ENCODE measurements at regions not wholly inside any gene's neighbourhood (a gene's known extent, or its start where the extent isn't known, plus 50 kb on each side); places are given as distances from the start of the nearest gene placed in this dataset.
A peak's percentile ranks its signal among the peaks of the same experiment; 100 is the strongest.
"Not testable (repeated sequence)": the region's sequence is repeated elsewhere in the genome, so short reads cannot be mapped to it uniquely, and the experiment has no call there.

DNA sequence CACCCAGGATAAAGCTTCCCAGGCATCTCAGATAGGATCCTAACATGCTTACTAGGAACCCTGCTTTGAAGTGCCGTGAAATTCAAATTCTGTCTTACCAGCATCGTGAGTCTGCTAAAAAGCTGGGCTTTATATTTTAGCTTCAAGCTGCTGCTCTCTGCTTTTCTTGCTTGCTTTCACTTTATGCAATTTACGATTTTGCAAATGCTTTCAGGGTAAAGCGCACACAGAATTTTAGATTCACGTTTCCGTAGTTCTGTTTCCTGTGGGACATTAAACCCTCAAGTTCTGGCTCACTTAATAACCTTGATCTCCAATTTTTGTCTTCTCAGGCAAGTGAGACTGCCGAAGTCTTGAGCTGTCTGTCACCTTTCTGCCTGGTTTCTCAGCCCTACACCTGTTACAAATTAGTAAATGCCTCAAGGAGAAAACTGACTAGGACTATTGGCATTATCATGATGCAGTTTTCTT, 170.5 kb upstream of the TGFBR2 start:
- DNase-seq, result no peak

DNA sequence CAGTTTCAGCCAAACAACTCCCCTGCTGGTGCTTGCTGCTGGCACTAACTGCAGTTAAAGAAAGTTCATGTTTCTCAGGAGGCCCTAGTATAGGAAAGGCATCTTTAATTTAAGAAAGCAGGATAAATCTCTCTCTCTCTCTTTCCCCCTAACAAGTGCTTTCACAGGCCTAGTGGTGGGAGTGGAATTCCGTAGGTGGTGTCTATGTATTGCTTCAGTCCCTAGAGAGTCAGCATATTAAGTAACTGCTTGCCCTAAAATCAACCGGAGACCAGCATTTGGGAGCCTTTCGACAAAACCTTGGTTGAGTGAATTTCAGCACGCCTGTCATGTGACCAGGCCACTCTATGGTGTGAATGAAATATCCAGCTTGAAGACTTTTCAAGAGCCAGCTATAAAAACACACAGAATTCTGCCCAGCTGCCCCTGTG, 169.2 kb upstream of the TGFBR2 start:
- peak in 2 of 58 donors; percentile 2 to 3 for DNase-seq

DNA sequence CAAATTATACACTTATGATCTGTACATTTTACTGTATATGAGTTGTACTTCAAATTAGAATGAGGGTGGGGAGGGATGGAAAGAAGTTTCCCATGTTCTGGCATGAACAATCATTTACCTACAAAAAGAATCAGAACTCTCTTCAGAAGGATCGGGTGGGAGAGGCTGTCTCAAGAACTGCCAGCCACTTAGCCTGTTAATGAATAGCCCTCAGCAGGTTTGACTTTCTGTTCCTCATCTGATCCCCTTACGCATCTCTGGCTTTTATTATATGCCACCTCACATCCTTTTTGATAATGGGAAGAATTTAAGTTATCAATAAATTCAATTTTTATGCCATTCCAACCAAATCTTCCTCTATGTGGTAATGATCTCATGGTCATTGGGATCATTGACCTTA, 168.3 kb upstream of the TGFBR2 start:
- no peak for DNase-seq

DNA sequence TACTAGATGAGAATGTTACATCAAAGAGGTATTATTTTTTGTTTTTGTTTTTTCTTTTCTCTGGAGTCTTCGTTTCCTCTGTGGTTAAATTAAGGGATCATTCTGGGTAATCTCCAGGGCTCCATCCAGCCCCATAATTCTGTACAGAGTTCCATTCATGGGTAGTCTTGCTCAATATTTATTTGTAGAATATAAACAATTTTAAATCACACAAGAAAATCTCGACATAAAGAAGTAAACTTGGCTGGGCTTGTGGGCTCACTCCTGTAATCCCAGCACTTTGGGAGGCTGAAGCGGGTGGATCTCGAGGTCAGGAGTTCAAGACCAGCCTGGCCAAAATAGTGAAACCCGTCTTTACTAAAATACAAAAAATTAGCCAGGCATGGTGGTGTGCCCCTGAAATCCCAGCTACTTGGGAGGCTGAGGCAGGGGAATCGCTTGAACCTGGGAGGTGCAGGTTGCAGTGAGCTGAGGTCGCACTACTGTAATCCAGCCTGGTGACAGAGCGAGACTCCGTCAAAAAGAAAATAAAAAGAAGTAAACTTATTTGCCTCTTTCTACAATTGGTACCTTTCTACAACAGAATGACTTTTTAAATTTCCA, 166.8 kb upstream of the TGFBR2 start:
- DNase-seq, result no peak

DNA sequence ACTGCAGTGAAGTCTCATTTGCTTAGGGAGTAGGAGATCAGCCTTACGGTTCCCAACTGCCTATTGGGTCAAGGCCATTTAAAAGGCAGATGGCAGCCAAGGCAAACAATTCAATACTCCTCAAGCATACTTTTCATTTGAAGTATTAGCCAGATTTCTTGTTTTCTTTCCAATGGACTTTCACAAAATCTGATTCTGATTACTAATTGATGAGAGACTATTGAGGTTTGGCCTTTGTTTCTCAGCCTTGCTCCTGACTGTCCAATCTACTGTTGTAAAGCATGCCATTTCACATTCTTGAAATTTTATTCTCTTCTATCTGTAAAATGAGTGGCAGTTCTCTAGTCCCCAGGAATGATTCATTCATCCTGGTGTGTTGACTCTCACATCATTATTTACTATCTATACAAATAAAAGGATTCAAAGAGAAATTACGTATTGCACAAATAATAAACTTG, 166.2 kb upstream of the TGFBR2 start:
- no peak for DNase-seq

DNA sequence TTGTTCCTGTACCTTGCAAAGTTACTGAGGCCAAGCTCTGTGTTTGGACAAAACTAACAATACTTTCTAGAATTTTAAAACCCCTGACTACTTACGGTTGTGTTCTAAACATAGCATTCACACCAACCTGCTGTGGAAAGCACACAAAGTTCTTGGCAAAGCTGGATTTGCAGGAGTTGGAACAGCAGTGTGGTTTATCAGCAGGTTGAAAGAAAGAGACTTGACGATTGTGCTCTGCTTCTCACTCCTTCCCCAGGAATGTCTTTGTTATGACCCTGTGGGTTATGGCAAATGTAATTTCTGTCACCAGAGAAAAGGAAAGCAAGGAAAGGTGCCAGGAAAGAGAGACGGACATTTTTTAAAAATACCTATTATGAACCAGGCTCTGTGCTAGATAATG, 165.5 kb upstream of the TGFBR2 start:
- DNase-seq, result no peak

DNA sequence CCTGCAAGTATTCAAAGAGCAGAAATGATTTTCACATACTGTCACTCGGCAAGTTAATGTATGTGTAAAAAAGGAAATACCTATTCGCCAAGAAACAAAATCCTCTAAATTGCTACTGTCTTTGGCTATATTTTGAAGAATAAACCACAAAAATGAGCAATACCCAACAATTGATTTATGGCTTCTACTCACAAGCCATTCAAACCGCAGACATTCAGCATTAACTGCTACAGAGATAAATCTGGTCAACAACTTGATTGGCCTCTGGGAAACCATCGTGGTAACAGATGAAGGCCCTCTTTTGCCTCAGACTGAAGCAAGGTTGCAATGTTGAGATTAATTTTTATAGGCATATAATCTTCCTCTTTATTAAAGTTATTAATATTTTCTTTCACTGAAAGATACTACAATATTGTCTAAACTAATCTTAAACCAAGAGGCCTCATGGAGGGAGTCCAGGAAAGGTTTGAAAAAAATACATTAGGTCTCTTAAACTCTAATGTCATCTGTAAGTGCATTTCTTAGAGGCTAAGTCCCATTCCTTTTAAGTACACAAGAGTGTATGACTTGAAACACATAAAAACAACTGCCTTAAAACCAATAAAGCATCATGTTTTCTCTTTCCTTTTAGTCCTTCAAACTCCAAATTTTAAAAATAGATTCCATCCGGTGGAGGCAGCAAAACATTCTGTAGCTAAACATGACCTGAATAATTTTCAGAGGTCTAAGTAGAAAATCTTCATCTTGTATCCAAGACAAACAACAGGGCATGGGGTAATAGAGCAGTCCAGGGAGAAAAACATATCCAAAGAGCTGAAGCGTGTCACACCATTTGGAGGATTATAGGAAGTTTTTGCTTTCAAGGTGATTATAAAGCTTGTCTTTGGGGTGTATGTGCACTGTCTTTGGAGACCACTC, 162.4 kb upstream of the TGFBR2 start:
- DNase-seq, result no peak

DNA sequence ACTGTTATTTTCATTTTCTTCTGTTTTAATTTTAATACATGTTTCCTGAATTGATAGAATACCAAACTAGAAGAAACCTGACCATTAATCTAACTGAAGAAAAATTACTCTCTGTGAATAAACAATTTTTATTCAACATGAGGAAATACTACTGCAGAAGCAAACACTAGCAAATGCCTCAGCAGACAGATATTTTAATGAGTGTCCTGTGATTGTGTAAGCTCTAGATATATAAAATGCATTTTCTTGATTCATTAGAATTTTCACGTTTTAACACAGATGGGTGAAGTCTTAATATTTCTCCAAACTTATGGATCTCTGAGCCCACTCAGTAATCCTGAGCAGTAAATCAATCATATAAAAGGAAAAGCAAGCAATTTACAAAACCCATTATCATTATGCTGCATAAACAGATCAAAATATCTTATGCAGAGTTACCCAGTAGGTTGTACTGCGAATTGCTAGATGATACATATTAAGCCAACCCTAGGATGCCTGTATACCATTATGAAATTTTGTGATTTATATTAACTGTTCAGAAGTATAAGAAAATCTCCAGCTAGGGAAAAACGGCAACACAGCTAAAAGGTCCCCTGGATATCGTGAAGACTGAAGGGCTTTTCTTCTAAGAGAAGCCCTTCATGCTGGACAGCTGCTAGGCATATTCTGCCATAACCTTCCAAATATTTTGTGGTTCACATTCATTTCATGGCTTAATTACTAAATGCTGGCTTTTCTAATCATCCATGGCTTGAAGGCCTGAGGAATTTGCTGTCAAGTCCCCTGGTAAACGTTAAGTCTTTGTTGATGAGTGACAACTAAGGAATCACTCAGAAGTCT, 157.7 kb upstream of the TGFBR2 start:
- no peak for DNase-seq

DNA sequence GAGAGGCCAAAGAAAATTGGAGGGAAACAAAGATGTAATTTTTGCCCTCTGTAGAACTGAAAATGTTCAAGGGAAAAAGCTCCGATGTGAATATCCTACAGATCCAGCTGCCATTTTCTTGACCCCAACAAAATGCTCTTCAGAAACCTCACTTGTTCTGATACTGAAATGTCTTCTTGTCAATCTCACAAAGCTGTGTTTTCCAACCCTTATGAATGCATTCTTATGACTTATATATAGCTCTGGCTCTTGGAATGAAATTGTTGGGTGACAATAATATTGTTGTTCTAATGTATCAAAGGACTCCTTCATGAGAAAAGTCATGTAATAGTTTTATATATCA, 157.1 kb upstream of the TGFBR2 start:
- DNase-seq, result no peak

DNA sequence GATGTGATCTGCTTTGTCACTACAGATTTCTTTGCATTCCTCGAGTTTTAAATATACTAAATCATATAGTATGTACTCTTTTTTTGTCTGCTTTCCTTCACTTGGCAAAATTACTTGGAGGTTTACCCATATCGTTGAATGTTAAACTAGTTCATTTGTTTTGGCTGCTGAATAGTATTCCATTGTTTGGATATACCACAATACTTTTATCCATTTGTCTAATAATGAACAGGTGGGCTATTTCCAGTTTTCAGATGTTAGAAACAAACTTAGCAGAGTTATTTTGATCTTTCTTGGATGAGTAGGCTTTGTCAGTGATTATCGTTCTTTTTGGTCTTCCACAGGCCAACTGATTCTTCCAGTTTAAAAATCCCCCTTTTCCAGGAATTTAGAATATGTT, 154.0 kb upstream of the TGFBR2 start:
- DNase-seq, result no peak

DNA sequence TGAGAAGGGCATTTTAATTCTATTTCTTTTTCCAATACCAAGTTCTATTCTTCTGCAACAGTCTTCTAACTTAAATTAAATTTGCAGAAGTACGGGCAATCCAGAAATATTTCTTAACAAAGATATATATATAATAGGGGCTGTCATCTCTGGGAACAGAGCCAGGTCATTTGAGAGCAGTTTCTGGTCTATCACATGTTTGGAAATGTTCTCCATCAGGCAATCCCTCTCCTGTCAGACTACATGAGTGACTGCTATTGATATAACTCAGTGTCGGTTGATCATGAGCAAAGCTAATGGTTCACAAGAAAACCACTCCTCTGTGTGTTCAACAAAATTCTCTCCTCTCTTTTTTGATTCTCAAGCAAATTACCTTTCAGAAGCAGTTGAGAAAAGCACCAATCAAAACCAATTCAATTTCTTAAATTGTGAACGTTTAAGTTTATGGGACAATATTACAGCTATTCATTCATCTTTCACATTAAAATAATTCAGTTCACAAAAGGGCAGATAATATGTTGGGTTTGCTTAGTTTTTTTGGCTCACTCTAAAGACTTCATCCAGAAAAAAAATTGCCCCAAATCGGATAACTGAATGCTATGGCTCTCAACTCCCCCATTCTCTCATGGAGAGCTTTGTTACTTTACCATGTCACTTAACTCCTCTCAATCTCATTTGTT, 152.9 kb upstream of the TGFBR2 start:
- no peak for DNase-seq

DNA sequence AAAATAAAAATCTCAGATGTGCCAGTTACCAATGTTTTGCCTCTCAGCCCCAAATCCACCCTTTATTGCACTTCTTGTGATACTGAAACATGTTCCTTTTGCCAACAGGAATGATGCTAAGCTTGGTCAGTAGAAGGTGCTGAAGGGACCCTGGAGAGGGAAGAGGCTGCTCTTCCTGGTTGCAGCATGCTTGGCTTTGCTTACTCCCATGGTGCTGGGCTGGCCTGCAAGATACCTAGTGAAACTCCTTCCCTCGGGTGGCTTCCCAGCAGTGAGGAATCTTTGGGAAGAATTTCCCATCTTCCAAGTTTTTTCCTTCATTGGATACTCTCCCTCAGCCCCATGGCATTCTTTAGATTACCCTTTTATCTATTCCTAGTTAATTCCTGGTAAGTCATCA, 151.8 kb upstream of the TGFBR2 start:
- no peak for DNase-seq

DNA sequence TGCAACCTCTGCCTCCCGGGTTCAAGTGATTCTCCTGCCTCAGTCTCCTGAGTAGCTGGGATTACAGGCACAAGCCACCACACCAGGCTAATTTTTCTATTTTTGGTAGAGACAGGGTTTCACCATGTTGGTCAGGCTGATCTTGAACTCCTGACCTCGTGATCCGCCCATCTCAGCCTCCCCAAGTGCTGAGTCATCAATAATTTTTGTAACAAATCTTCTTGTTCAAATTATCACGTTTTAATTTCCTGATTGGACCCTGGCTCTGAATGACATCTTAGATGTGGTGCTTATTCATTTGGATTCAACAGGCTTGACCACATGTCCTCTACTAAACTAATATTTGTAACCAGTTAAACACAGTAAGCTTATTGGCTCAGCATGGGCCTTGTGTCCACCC, 151.3 kb upstream of the TGFBR2 start:
- DNase-seq, result not testable (repeated sequence)

DNA sequence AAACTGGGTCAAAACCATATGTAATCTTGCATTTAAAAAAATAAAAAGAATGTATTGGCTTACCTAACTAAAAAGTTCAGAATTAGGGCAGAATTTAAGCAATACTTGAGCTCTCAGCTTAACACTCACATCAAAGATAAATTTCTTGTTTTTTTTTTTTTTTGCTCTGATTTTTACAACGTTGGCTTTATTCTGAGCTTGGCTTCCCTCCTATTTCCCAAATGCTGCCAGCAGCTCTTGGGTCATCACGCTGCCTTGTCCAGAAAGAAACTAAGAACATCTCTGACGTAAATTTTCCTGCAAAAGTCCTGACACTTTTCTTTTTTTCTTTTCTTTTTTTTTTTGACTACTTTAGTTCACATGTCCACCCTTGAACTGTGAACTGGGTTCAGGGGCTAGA, 150.6 kb upstream of the TGFBR2 start:
- no peak for DNase-seq

DNA sequence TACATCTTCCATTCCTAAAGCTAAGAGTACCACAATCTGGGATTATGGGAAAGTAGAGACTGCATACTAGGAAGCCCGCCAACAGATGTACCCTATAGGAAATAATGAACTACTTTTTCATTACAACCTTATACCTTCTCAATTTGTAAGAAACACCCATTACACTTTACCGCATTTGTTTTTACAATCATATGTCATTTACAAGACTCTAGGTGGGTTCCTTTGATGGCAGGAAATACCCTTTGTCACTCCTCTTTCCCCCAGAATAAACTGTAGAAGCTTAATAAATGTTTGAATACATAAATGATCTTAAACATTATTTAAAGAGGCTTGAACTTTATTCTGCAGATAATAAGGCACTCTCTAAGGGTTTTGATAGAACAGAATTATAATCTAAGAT, 150.1 kb upstream of the TGFBR2 start:
- DNase-seq, result no peak

DNA sequence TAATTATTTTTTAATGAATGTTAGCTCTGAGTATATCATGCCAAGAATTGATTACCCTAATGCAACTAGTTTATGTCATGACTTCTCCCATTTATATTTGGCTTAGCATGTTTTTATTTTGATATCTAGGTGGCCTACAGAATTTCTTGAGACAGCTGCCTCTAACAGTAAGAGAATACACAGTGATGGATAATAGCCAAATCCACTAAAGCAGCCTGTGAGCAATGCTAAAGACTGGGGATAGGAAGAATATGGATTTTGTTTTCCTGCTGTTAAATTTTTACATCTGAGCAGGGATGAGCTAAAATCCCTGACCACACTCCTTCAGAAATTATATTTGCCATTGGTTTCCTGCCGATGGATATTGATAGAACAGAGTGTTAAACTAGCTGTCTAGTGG, 149.3 kb upstream of the TGFBR2 start:
- no peak for DNase-seq

DNA sequence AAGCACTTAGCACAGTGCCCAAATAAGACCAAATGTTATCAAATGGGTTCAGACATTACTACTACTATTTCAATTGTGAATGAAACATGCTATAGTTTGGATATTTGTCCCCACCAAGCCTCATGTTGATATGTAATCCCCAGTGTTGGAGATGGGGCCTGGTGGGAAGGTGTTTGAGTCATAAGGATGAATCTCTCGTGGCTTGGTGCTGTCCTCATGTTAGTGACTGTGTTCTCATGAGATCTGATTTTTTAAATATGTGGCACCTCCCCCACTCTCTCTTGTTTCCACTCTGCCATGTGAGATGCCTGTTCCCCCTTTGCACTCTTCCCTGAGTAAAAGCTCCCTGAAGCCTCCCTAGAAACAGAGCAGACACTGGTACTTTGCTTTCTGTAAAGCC, 148.7 kb upstream of the TGFBR2 start:
- no peak for DNase-seq

DNA sequence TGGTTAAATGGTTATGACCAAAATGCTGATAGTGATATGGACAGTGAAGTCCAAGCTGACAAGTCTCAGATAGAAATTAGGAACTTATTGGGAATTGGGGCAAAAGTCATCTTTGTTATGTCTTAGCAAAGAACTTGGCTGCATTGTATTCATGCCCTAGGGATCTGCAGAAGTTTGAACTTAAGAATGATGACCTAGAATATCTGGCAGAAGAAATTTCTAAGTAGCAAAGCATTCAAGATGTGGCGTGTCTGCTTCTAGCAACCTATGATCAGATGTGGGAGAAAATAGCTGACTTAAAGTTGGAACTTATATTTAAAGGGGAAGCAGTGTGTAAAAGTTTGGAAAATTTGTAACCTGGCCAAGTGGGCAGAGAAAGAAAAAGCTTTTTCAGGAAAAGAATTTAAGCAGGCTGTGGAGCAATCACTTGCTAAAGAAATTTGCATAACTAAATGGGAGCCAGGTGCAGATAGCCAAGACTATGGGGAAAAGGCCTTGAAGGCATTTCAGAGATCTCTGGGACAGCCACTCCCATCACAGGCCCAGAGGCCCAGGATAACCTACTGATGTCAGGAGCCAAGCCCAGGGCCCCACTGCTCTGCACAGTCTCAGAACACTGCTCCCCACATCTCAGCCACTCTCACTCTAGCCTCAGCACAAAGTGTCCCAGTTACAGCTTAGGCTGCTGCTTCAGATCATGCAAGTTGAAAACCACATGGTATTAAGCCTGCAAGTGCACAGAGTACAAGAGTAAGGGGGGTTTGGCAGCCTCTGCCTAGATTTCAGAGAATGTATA, 147.8 kb upstream of the TGFBR2 start:
- DNase-seq, result no peak

DNA sequence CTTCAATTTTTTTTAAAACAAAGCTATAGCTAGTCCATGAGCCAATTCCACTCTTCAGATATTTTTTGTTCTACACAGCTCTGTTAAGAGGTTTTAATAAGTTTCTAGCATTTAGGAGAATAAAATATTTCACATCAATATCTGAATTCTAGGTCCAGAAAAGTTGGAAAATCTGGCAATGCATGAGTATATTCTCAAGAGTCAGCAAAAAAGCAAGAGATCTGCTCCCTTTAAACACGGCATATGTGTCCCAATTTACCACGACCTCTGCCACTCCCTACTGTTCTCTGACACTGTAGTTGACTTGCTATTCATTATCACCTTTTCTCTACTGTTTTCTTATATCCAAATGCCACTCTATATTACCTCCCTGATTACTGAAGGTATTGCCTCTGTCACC, 145.1 kb upstream of the TGFBR2 start:
- DNase-seq, result no peak

DNA sequence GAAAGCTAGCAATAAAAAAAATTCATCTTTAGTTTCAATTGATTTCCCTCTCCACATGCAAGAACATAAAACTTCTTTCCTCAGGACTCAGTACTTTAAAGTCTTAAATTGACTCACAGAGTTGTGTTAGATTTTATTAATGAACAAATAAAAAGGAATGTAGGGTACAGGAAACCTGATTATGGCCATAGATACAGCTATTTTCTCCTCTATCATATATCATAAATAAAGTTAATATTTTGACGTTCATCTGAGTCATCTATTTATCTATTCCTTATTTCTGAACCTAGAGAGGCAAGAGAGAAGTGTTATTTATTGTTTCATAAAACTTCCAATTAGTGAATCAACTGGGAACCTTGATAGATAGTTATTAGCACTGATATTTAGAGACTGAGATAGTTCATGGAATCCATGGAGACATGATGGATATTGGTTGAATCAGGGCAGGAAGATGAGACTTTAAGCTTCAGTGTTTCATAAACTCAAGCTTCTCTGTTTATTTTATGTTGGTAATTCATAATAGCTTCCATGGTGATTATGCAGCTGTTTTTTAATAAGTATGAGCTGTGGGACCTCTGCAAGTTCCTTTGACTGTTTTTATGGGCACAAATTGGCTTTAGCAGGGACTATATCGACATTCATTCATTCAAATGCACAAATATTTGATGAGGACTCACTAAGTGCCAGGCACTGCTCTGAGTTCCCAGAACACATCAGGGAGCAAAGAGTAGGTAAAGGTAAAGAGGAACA, 143.5 kb upstream of the TGFBR2 start:
- DNase-seq, result no peak

All from anterior cingulate cortex (tissue), 58 donors.